ENCODE measurements at regions not wholly inside any gene's neighbourhood (a gene's known extent, or its start where the extent isn't known, plus 50 kb on each side); places are given as distances from the start of the nearest gene placed in this dataset.
A peak's percentile ranks its signal among the peaks of the same experiment; 100 is the strongest.

DNA sequence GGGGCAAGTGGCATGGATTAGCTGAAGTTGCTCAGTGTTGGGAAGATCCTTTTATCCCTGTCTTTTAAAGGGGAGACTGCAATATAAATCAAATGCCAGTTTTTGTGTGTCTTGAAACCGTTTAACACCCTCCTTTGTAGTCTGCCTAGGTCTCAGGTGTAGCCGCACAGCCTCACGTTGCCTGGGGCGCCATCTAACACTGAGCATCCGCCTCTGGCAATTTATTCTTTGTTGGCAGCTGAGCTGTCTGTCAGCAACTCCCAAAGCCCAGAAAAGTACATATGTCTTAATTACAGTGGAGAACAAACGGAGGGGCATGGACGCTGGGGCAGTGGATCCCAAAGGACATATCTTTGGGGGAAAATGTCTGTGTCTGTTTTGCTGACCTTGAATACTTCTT is 254.7 kb downstream of the STK31 start:
- H3K9me3 ChIP-seq: no peaks in the 10 kb centered on the region
- no peak overlapping the region for H3K4me3 ChIP-seq
- no peaks in the 10 kb centered on the region for H3K27me3 ChIP-seq
- WGBS, 5 donors: 80 to 89% (median 84%) methylated on average over 7 of the region's 7 CpGs
- intact Hi-C loops (cut with DNase I; ENCODE audit: low total_unique reads): no loop called here
- H3K4me1 ChIP-seq: peaks cover 0 to 16% (median 4%) of the 10 kb centered on the region in 4 donors
- H3K36me3 ChIP-seq: no peaks in the 10 kb centered on the region
- no peak overlapping the region for H3K27ac ChIP-seq
- no peak for TF ChIP-seq POLR2A (IDR thresholded peaks at IDR 0.05)
- TF ChIP-seq, protein P1, sequence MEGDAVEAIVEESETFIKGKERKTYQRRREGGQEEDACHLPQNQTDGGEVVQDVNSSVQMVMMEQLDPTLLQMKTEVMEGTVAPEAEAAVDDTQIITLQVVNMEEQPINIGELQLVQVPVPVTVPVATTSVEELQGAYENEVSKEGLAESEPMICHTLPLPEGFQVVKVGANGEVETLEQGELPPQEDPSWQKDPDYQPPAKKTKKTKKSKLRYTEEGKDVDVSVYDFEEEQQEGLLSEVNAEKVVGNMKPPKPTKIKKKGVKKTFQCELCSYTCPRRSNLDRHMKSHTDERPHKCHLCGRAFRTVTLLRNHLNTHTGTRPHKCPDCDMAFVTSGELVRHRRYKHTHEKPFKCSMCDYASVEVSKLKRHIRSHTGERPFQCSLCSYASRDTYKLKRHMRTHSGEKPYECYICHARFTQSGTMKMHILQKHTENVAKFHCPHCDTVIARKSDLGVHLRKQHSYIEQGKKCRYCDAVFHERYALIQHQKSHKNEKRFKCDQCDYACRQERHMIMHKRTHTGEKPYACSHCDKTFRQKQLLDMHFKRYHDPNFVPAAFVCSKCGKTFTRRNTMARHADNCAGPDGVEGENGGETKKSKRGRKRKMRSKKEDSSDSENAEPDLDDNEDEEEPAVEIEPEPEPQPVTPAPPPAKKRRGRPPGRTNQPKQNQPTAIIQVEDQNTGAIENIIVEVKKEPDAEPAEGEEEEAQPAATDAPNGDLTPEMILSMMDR (IDR thresholded peaks at IDR 0.05): no peak
- no peak for TF ChIP-seq EP300 (IDR thresholded peaks at IDR 0.05)
- no peak for TF ChIP-seq POLR2AphosphoS5 (IDR thresholded peaks at IDR 0.05)
- no peak for DNase-seq

GRCh38 chr7:23965296-23965695 is 255.3 kb downstream of the STK31 start:
- H3K4me3 ChIP-seq: no peak overlapping the region
- intact Hi-C loops (cut with DNase I; ENCODE audit: low total_unique reads): no loop called here
- H3K27ac ChIP-seq: no peak overlapping the region
- 45 to 64% (median 56%) methylated on average over 5 of the region's 5 CpGs for WGBS, 5 donors
- peak in 1 of 2 donors; percentile 43 for DNase-seq
- TF ChIP-seq, protein P1 (IDR thresholded peaks at IDR 0.05): no peak
- no peaks in the 10 kb centered on the region for H3K27me3 ChIP-seq
- peaks cover 0 to 22% (median 5%) of the 10 kb centered on the region in 4 donors for H3K4me1 ChIP-seq
- H3K36me3 ChIP-seq: no peaks in the 10 kb centered on the region
- H3K9me3 ChIP-seq: no peaks in the 10 kb centered on the region

DNA sequence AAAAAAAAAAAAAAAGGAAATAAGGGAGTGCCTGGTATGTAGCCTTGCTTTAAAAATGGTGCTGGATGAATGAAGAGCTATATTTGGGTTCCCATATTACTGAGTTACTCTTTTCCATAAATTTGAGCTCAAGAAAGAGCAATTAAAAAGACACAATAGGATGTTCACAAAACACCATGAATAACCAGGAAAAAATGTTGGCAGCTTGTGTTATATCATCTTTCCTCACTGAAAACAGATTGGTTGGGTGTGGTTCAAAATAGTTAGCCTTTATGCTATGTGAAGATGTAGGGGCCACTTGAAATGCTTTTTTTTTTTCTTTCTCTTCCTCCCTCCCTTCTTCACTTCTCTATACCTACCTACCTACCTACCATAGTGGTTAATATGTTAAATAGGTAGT is 256.9 kb downstream of the STK31 start:
- Histone ChIP-seq H3K4me3 (no peak overlapping the region), H3K4me1 (peaks cover 0 to 22% (median 5%) of the 10 kb centered on the region in 4 donors), H3K9me3 (no peaks in the 10 kb centered on the region), H3K27me3 (no peaks in the 10 kb centered on the region), H3K36me3 (no peaks in the 10 kb centered on the region), H3K27ac (no peak overlapping the region)
- intact Hi-C loops (cut with DNase I; ENCODE audit: low total_unique reads): no loop called here
- DNase-seq: no peak
- no peak for TF ChIP-seq EP300 (IDR thresholded peaks at IDR 0.05)
- no peak for TF ChIP-seq POLR2A (IDR thresholded peaks at IDR 0.05)
- TF ChIP-seq, protein P1 (IDR thresholded peaks at IDR 0.05): no peak

- intact Hi-C loops (cut with DNase I; ENCODE audit: low total_unique reads): no loop called here
These were observed 258.1 kb downstream of the STK31 start for GRCh38 chr7:23967949-23968599.

More at GRCh38 chr7:23967949-23968599, 258.1 kb downstream of the STK31 start:
- H3K9me3 ChIP-seq: no peaks in the 10 kb centered on the region
- H3K27me3 ChIP-seq: no peaks in the 10 kb centered on the region
- no peak for DNase-seq
- WGBS, 5 donors: 51 to 77% (median 76%) methylated on average over 5 of the region's 5 CpGs
- no peak overlapping the region for H3K4me3 ChIP-seq
- no peaks in the 10 kb centered on the region for H3K36me3 ChIP-seq
- no peak for TF ChIP-seq POLR2AphosphoS5 (IDR thresholded peaks at IDR 0.05)
- TF ChIP-seq, protein P1 (IDR thresholded peaks at IDR 0.05): no peak
- TF ChIP-seq POLR2A (IDR thresholded peaks at IDR 0.05): no peak
- no peak for TF ChIP-seq EP300 (IDR thresholded peaks at IDR 0.05)
- H3K27ac ChIP-seq: peak overlapping the region in 2 of 5 donors; percentile 14 to 31
- peaks cover 0 to 22% (median 5%) of the 10 kb centered on the region in 4 donors for H3K4me1 ChIP-seq
